Smooth muscle cell (in vitro differentiated cells): ENCODE measurements at regions not wholly inside any gene's neighbourhood (a gene's known extent, or its start where the extent isn't known, plus 50 kb on each side); places are given as distances from the start of the nearest gene placed in this dataset.

Experiments used
- DNase-seq: peaks from one replicate; lab custom pipeline; 2025; ENCODE audit not compliant: unreplicated experiment; lab: John Stamatoyannopoulos, UW
- H2AFZ ChIP-seq: fragments of 200-600 bp; sonication (generic); 2 replicates; pipeline ENCODE4 v1.6.0; 2016; ENCODE audit warnings: antibody characterized with exemption, low read depth, mild to moderate bottlenecking
- H3F3A ChIP-seq: fragments of 200-600 bp; sonication (generic); 2 replicates; pipeline ENCODE4 v1.6.0; 2017; ENCODE audit warnings: antibody characterized with exemption, low read depth
- H3K27ac ChIP-seq: fragments of 200-600 bp; sonication (generic); 2 replicates; pipeline ENCODE4 v1.5.1; 2016; ENCODE audit warnings: low read depth, mild to moderate bottlenecking
- H3K27me3 ChIP-seq: fragments of 200-600 bp; sonication (generic); 2 replicates; pipeline ENCODE4 v1.6.1; 2016; ENCODE audit warnings: low read depth, mild to moderate bottlenecking
- H3K36me3 ChIP-seq: fragments of 200-600 bp; sonication (generic); 2 replicates; pipeline ENCODE4 v1.5.1; 2016; ENCODE audit warnings: low read depth
- H3K4me1 ChIP-seq: fragments of 200-600 bp; sonication (generic); 2 replicates; pipeline ENCODE4 v1.5.1; 2016; ENCODE audit warnings: low read depth
- H3K4me2 ChIP-seq: fragments of 200-600 bp; sonication (generic); 2 replicates; pipeline ENCODE4 v1.6.0; 2016; ENCODE audit warnings: mild to moderate bottlenecking
- H3K4me3 ChIP-seq: fragments of 200-600 bp; sonication (generic); 2 replicates; pipeline ENCODE4 v1.5.1; 2016; ENCODE audit warnings: mild to moderate bottlenecking
- H3K79me2 ChIP-seq: fragments of 200-600 bp; sonication (generic); 2 replicates; pipeline ENCODE4 v1.6.0; 2016; ENCODE audit warnings: low read depth, mild to moderate bottlenecking
- H3K9ac ChIP-seq: fragments of 200-600 bp; sonication (generic); 2 replicates; pipeline ENCODE4 v1.6.0; 2016; ENCODE audit warnings: low read depth
- H3K9me3 ChIP-seq: fragments of 200-600 bp; sonication (generic); replicated peaks from 2 replicates; pipeline ENCODE4 v1.5.1; 2016; ENCODE audit warnings: low read depth
- H4K20me1 ChIP-seq: fragments of 200-600 bp; sonication (generic); 2 replicates; pipeline ENCODE4 v1.6.0; 2016; ENCODE audit warnings: low read depth
- CTCF ChIP-seq: fragments of 200-600 bp; sonication (generic); IDR thresholded peaks from 2 replicates; pipeline ENCODE4 v1.5.1; 2017; ENCODE audit warnings: borderline replicate concordance, mild to moderate bottlenecking, antibody characterized with exemption; ENCODE audit not compliant: insufficient read depth, poor library complexity, severe bottlenecking
- WGBS: methylation state at CpG from one replicate; pipeline ENCODE4 v1.1.7; 2016; ENCODE audit warnings: low lambda C conversion rate; 5-methylcytosine and 5-hydroxymethylcytosine counted together

GRCh38 chr7:8908889-8909288 lies 475.5 kb downstream of the NXPH1 start:
- 93% methylated on average over 1 of the region's 1 CpG for WGBS
- no peak overlapping the region for H3K9ac ChIP-seq

GRCh38 chr7:8913682-8914081 lies 480.3 kb downstream of the NXPH1 start:
- WGBS: 26% methylated on average over 2 of the region's 2 CpGs

More at GRCh38 chr7:8908889-8909288, 475.5 kb downstream of the NXPH1 start:
- Histone ChIP-seq H3K27me3 (no peaks in the 10 kb centered on the region), H3K4me1 (peaks cover 3% of the 10 kb centered on the region), H2AFZ (no peak overlapping the region), H3K27ac (no peak overlapping the region), H3K36me3 (no peaks in the 10 kb centered on the region), H3K4me2 (no peak overlapping the region), H3F3A (no peaks in the 10 kb centered on the region), H4K20me1 (no peaks in the 10 kb centered on the region), H3K4me3 (no peak overlapping the region), H3K79me2 (no peaks in the 10 kb centered on the region), H3K9me3 (no peaks in the 10 kb centered on the region)
- TF ChIP-seq CTCF: no peak
- no peak for DNase-seq

GRCh38 chr7:8921807-8922206 lies 488.4 kb downstream of the NXPH1 start:
- no peaks in the 10 kb centered on the region for H3K36me3 ChIP-seq
- H3K27ac ChIP-seq: no peak overlapping the region
- no peaks in the 10 kb centered on the region for H3K79me2 ChIP-seq
- no peaks in the 10 kb centered on the region for H3K9me3 ChIP-seq
- no peak overlapping the region for H3K4me3 ChIP-seq
- no peak overlapping the region for H3K4me2 ChIP-seq
- no peak overlapping the region for H3K9ac ChIP-seq
- H4K20me1 ChIP-seq: no peaks in the 10 kb centered on the region
- DNase-seq: no peak
- WGBS: 77% methylated on average over 1 of the region's 1 CpG
- no peaks in the 10 kb centered on the region for H3K4me1 ChIP-seq
- H3F3A ChIP-seq: no peaks in the 10 kb centered on the region
- H3K27me3 ChIP-seq: no peaks in the 10 kb centered on the region
- peak overlapping the region; percentile 29 for H2AFZ ChIP-seq
- TF ChIP-seq CTCF: no peak

More at GRCh38 chr7:8913682-8914081, 480.3 kb downstream of the NXPH1 start:
- DNase-seq: no peak
- Histone ChIP-seq H3K9me3 (no peaks in the 10 kb centered on the region), H3K27me3 (no peaks in the 10 kb centered on the region), H3K79me2 (no peaks in the 10 kb centered on the region), H4K20me1 (no peaks in the 10 kb centered on the region), H2AFZ (peak overlapping the region; percentile 69), H3K27ac (no peak overlapping the region), H3K4me3 (no peak overlapping the region), H3F3A (no peaks in the 10 kb centered on the region), H3K9ac (no peak overlapping the region), H3K36me3 (no peaks in the 10 kb centered on the region), H3K4me1 (no peaks in the 10 kb centered on the region), H3K4me2 (no peak overlapping the region)
- TF ChIP-seq CTCF: no peak

- Histone ChIP-seq H3K9me3 (no peaks in the 10 kb centered on the region), H3K4me3 (no peak overlapping the region), H3K27me3 (no peaks in the 10 kb centered on the region), H3K36me3 (no peaks in the 10 kb centered on the region), H3K9ac (no peak overlapping the region), H4K20me1 (no peaks in the 10 kb centered on the region), H3K27ac (no peak overlapping the region), H3K4me2 (no peak overlapping the region), H2AFZ (peak overlapping the region; percentile 11), H3K79me2 (no peaks in the 10 kb centered on the region), H3F3A (no peaks in the 10 kb centered on the region), H3K4me1 (no peaks in the 10 kb centered on the region)
- TF ChIP-seq CTCF: no peak
- DNase-seq: no peak
- 89% methylated on average over 2 of the region's 2 CpGs for WGBS
Observed at GRCh38 chr7:8922726-8923125, 489.3 kb downstream of the NXPH1 start.
